IPS-18a (cell line): ENCODE measurements at regions not wholly inside any gene's neighbourhood (a gene's known extent, or its start where the extent isn't known, plus 50 kb on each side); places are given as distances from the start of the nearest gene placed in this dataset.

Source experiments
- H3K27ac ChIP-seq: one replicate; pipeline ENCODE4 v1.5.1; 2013; ENCODE audit warnings: low read length
- H3K27me3 ChIP-seq: one replicate; pipeline ENCODE4 v1.6.1; 2013; ENCODE audit warnings: mild to moderate bottlenecking, low read length; ENCODE audit not compliant: control insufficient read depth, insufficient read depth
- H3K36me3 ChIP-seq: one replicate; pipeline ENCODE4 v1.6.1; 2013; ENCODE audit warnings: low read depth, low read length; ENCODE audit not compliant: control insufficient read depth
- H3K4me1 ChIP-seq: one replicate; pipeline ENCODE4 v1.6.1; 2013; ENCODE audit warnings: low read depth, low read length; ENCODE audit not compliant: control insufficient read depth
- H3K4me3 ChIP-seq: one replicate; pipeline ENCODE4 v1.5.1; 2013; ENCODE audit warnings: low read length
- H3K9ac ChIP-seq: one replicate; pipeline ENCODE4 v1.6.1; 2013; ENCODE audit warnings: mild to moderate bottlenecking, low read length, moderate library complexity
- H3K9me3 ChIP-seq: one replicate; pipeline ENCODE4 v1.6.1; 2013; ENCODE audit warnings: low read depth, low read length; ENCODE audit not compliant: control insufficient read depth

DNA sequence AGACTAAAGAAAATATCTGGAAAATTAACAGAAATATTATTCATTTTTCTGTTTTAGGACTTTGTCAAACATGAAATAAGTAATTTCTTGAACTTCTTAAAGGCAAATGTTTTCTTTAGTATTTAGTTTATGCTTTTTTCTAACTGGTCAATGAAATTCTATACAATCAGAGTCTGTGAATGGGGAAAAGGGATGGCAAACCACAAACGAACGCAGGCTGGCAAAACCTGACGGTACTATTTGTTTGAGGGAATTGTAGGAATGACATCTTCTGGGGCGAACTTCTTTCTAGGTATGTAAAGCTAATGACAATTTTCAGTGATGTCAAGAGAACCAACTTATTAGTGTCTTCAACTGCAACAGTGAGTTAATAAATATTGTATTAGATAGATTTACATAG lies 156.0 kb downstream of the SIPA1L2 start:
- no peaks in the 10 kb centered on the region for H3K36me3 ChIP-seq
- H3K4me1 ChIP-seq = peaks cover 27% of the 10 kb centered on the region
- no peak overlapping the region for H3K4me3 ChIP-seq
- H3K9ac ChIP-seq = no peak overlapping the region
- no peak overlapping the region for H3K27ac ChIP-seq
- no peaks in the 10 kb centered on the region for H3K9me3 ChIP-seq
- peaks cover 29% of the 10 kb centered on the region for H3K27me3 ChIP-seq

DNA sequence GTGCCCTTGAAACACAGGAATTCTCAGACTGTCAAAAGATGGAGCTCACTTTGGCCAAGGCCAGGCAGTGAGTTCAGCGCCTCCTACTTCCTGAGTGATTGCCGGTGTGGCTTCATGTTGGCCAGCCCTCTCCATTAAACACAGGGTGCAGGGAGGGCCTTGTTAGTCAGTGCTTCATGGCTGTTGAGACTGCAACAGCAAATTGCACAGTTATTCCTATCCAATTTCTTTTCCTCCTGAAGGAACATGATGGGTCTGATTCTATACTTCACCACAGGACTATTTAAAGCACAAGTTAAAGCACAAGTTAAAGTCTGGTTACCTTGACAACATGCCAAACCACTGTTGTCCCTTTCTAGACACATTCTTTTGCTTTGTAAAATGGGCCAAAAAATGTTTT lies 156.6 kb downstream of the SIPA1L2 start:
- H3K9me3 ChIP-seq = no peaks in the 10 kb centered on the region
- no peak overlapping the region for H3K27ac ChIP-seq
- H3K27me3 ChIP-seq = peaks cover 35% of the 10 kb centered on the region
- H3K36me3 ChIP-seq = no peaks in the 10 kb centered on the region
- no peak overlapping the region for H3K9ac ChIP-seq
- peaks cover 27% of the 10 kb centered on the region for H3K4me1 ChIP-seq
- H3K4me3 ChIP-seq = no peak overlapping the region

DNA sequence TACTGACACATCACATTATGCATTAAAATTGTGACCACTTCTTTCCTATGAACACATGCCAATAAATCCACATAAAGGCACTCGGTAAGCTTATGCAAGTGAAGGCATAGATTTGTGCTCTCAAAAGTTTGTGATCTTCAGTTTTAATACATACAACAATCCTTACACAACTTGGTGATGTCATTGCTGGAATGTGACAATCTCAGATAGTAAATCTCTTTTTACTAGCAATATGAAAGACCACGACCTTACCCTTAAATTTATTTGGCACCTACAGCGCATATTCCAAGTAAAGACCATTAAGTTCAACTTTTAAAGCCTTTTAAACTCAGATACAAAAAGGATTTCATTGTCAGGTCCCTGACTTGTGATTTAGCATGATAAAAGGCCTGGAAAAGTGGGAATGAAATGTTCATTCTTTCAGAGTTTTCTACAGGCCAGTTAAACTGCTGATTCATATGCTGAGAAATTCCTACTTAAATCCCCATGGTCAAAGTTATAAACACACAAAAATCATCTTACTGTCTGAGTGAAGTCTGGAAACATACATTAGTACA lies 157.4 kb downstream of the SIPA1L2 start:
- no peak overlapping the region for H3K27ac ChIP-seq
- no peaks in the 10 kb centered on the region for H3K9me3 ChIP-seq
- no peaks in the 10 kb centered on the region for H3K36me3 ChIP-seq
- H3K9ac ChIP-seq = no peak overlapping the region
- no peak overlapping the region for H3K4me3 ChIP-seq
- peaks cover 43% of the 10 kb centered on the region for H3K27me3 ChIP-seq
- peaks cover 30% of the 10 kb centered on the region for H3K4me1 ChIP-seq

DNA sequence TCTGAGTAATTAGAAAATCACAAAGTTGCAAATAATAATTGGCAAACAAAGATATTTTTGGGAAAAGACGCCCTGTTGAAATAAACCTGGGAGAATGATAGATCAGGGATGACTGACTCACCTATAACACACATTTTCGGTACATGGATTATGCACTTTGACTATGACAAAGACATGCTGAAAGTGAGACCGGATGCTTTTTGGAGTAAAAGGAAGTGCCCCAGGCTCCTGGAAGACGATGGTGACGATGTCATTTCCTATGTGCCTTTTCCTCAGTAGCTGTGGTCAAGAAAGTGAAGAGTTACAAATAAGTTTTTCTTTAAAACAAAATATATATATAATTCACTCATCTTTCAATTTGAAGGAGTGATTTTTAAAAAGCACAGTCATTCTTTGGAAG lies 158.7 kb downstream of the SIPA1L2 start:
- Histone ChIP-seq H3K27me3 (peaks cover 56% of the 10 kb centered on the region), H3K9ac (no peak overlapping the region), H3K27ac (no peak overlapping the region), H3K36me3 (no peaks in the 10 kb centered on the region), H3K9me3 (no peaks in the 10 kb centered on the region), H3K4me3 (no peak overlapping the region), H3K4me1 (peaks cover 30% of the 10 kb centered on the region)

DNA sequence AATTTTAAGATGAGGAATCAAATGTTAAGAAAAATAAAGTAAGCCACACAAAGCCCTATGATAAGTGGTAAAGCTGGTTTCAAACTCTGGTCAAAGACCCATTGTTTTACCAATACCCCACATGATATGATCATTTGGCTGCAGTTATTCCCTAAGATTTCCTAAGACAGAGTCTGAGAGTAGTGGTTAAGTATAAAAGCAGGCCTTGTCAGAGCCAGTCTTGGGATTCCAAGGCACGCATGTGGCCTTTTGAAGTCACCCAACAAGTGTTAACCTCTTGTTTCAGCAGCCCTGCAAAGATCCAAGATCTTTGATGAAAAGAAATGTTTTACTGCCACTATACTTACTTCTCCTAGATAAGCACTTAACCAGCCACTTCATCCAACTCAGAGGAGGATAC lies 159.2 kb downstream of the SIPA1L2 start:
- no peaks in the 10 kb centered on the region for H3K36me3 ChIP-seq
- H3K27me3 ChIP-seq = peaks cover 61% of the 10 kb centered on the region
- H3K9me3 ChIP-seq = no peaks in the 10 kb centered on the region
- H3K27ac ChIP-seq = no peak overlapping the region
- no peak overlapping the region for H3K9ac ChIP-seq
- H3K4me3 ChIP-seq = no peak overlapping the region
- peaks cover 30% of the 10 kb centered on the region for H3K4me1 ChIP-seq

DNA sequence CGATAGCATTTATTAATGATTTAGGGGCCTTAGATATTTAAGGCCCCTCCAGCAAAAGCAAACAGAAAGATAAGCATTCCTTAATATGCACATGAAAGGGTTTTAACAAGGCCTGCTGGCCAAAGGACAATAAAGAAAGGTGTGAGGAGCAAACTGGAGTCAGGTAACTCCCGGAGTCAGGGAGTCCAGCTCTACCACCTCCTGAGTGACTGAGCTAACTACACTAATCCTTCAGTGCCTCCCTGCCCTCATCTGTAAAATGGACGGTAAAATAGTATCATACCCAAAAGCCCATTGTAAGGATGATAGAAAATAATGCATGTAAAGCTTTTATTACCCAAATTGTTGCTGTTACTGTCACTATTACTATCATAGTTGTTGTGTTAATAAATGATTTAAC lies 161.7 kb downstream of the SIPA1L2 start:
- no peaks in the 10 kb centered on the region for H3K36me3 ChIP-seq
- no peaks in the 10 kb centered on the region for H3K9me3 ChIP-seq
- peaks cover 67% of the 10 kb centered on the region for H3K27me3 ChIP-seq
- H3K9ac ChIP-seq = no peak overlapping the region
- no peak overlapping the region for H3K4me3 ChIP-seq
- H3K4me1 ChIP-seq = peaks cover 19% of the 10 kb centered on the region
- H3K27ac ChIP-seq = no peak overlapping the region

DNA sequence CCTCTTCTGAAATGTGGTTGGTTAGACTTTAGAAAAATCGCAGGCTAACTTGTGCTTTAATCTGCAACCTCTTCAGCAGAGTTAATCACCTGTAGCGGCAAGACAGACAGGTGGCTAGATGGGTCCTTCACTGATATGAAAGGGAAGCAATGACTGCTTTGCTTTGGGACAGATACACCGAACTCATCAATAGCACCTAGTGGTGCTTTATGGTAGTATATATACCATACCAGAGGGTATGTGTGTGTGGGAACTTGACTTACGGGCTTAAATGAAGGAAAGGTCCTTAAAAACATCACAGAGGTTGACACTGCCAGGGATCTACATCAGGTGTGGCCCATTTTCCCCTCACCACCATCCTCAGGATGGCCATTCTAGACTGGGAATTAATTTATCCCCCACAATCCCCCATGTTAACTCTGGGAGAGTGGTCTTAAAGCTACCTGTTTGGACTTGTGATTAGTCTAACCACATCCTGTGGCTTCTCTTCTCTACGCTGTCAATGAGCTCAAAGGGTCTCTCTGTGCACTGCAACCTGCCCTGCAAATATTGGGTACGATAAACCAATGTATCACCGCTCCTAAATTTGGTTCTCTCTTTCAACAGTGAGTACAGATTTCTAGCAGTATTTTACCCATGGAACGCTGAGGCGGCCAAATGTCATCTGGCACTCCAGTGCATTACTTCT lies 162.7 kb downstream of the SIPA1L2 start:
- no peak overlapping the region for H3K27ac ChIP-seq
- H3K4me3 ChIP-seq = no peak overlapping the region
- H3K27me3 ChIP-seq = peaks cover 67% of the 10 kb centered on the region
- no peak overlapping the region for H3K9ac ChIP-seq
- no peaks in the 10 kb centered on the region for H3K9me3 ChIP-seq
- H3K4me1 ChIP-seq = peaks cover 9% of the 10 kb centered on the region
- H3K36me3 ChIP-seq = no peaks in the 10 kb centered on the region

DNA sequence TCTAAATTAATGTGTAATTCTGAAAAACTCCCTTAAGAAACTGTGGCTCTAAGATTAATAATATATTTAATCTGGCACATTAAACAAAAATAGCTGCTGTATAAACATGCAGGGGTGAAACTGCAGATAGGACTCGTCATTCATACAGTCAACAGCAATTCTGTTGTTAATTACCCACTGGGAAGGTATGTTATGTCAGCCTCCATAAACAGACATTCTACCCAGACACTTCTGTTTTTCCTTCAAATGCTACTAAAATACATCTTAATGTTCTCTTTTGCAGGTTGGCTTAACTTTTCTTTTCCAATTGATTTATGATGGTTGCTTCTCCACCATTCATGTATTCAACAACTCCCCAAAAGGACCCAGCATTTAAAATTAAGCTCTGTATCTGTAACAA lies 165.6 kb downstream of the SIPA1L2 start:
- Histone ChIP-seq H3K36me3 (no peaks in the 10 kb centered on the region), H3K4me3 (no peak overlapping the region), H3K9ac (no peak overlapping the region), H3K27me3 (peaks cover 42% of the 10 kb centered on the region), H3K4me1 (peaks cover 3% of the 10 kb centered on the region), H3K27ac (no peak overlapping the region), H3K9me3 (no peaks in the 10 kb centered on the region)

DNA sequence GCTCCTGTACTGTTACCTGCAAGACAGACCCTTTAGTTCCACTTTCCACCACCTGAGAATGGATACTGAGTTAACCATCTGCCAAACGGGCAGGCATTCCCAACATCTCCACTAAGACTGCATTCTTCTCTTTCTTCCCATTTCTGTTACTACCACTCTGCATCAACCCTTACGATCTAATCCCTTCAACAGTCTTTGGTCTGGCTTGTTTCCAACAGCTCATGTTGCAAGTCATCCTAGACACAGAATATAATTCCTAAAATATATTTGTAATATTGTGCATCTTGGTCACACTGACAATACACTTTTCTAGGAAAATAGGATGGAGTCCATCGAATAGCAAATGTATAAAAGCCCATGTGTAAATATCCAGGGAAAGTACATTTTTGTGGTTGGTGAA lies 166.7 kb downstream of the SIPA1L2 start:
- peaks cover 3% of the 10 kb centered on the region for H3K4me1 ChIP-seq
- peaks cover 31% of the 10 kb centered on the region for H3K27me3 ChIP-seq
- no peaks in the 10 kb centered on the region for H3K9me3 ChIP-seq
- H3K9ac ChIP-seq = no peak overlapping the region
- no peaks in the 10 kb centered on the region for H3K36me3 ChIP-seq
- H3K4me3 ChIP-seq = no peak overlapping the region
- no peak overlapping the region for H3K27ac ChIP-seq

DNA sequence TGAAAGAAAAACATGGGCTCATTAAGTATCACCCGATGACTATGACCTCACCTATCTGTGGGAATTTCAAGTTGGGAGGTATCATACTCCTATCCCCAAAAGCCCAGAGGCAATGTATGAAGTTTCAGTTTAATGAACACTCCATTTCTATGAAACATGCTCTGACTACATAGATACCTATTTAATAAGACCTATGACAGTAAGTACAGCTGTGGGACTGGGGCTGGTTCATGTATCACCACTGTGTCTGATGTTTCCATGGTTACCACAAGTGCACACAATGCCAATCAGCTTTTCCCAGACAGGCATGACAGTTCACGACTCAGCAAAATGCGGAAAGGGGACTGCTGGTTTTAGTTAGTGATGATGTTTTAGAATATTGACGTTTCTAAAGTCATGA lies 167.7 kb downstream of the SIPA1L2 start:
- H3K27me3 ChIP-seq = peaks cover 21% of the 10 kb centered on the region
- no peak overlapping the region for H3K9ac ChIP-seq
- H3K9me3 ChIP-seq = no peaks in the 10 kb centered on the region
- H3K4me3 ChIP-seq = no peak overlapping the region
- peaks cover 8% of the 10 kb centered on the region for H3K4me1 ChIP-seq
- H3K36me3 ChIP-seq = no peaks in the 10 kb centered on the region
- no peak overlapping the region for H3K27ac ChIP-seq

DNA sequence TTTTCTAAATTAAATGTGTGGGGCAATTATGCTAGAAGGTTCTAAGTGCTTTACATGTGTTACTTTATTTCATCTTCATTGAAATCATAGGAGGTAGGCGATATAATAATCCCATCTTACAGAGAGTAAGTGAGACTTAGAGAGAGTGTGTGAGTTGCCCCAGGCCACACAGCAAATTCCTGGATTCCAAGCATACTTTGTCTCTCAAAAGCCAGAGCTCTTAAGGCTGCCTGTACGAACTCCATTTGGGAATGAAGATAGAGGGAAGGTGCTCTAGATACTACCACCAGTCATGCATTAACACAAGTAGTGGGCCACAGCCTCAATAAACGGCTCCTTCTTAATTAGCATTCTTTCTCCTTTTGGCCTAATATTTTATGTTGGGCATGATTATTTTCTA lies 170.1 kb downstream of the SIPA1L2 start:
- H3K4me3 ChIP-seq = no peak overlapping the region
- no peak overlapping the region for H3K9ac ChIP-seq
- no peaks in the 10 kb centered on the region for H3K36me3 ChIP-seq
- no peaks in the 10 kb centered on the region for H3K9me3 ChIP-seq
- no peak overlapping the region for H3K27ac ChIP-seq
- H3K4me1 ChIP-seq = peaks cover 20% of the 10 kb centered on the region
- no peaks in the 10 kb centered on the region for H3K27me3 ChIP-seq

DNA sequence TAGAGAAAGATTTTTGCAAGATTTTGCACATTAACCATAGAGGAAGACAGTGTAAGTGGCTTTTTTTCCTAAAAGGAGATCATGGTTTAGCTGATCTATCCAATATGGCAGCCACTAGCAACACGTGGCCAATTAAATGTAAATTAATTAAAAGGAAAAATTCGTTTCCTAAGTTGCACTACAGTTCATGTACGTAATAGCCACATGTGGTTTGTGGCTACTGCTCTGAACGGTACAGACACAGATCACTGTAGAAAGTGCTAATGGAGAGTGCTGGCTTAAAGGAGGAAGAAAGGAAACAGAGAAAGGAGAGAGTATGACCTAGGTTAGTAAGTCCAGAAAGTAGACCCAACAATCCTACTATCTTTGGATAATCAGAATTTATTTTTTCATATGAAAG lies 170.8 kb downstream of the SIPA1L2 start:
- H3K9me3 ChIP-seq = no peaks in the 10 kb centered on the region
- H3K4me3 ChIP-seq = no peak overlapping the region
- peaks cover 27% of the 10 kb centered on the region for H3K4me1 ChIP-seq
- no peak overlapping the region for H3K27ac ChIP-seq
- no peak overlapping the region for H3K9ac ChIP-seq
- no peaks in the 10 kb centered on the region for H3K36me3 ChIP-seq
- H3K27me3 ChIP-seq = no peaks in the 10 kb centered on the region
